ENCODE measurements at regions not wholly inside any gene's neighbourhood (a gene's known extent, or its start where the extent isn't known, plus 50 kb on each side); places are given as distances from the start of the nearest gene placed in this dataset.

DNA sequence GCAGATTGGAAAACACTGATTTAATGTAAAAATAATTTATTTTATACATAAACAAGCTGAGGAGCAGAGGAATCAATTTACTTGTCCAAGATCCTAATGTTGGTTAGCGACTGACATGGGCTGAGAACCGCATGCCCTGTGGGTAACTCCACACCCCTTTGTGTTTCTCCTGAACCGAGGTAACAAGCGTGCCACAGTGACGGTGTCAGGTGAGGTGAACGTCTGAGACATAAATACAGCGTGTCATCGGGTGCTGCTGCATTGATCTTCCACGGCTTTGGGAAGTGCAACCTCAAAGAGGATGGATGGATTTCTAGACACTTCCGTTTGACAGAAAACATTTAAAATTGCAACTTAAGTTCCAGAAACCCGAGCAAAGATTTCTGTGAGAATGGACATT lies 386.8 kb upstream of the ADARB2 start:
- no peak for TF ChIP-seq CTCF (IDR thresholded peaks at IDR 0.05)
- no peak for TF ChIP-seq POLR2A (IDR thresholded peaks at IDR 0.05)
